Amniotic epithelial cell (primary cell): ENCODE measurements at regions not wholly inside any gene's neighbourhood (a gene's known extent, or its start where the extent isn't known, plus 50 kb on each side); places are given as distances from the start of the nearest gene placed in this dataset.
A peak's percentile ranks its signal among the peaks of the same experiment; 100 is the strongest.

Experiments used
- DNase-seq: peaks from one replicate; pipeline ENCODE4 v3.0.0-alpha.2; 2010; ENCODE audit warnings: low read depth

DNA sequence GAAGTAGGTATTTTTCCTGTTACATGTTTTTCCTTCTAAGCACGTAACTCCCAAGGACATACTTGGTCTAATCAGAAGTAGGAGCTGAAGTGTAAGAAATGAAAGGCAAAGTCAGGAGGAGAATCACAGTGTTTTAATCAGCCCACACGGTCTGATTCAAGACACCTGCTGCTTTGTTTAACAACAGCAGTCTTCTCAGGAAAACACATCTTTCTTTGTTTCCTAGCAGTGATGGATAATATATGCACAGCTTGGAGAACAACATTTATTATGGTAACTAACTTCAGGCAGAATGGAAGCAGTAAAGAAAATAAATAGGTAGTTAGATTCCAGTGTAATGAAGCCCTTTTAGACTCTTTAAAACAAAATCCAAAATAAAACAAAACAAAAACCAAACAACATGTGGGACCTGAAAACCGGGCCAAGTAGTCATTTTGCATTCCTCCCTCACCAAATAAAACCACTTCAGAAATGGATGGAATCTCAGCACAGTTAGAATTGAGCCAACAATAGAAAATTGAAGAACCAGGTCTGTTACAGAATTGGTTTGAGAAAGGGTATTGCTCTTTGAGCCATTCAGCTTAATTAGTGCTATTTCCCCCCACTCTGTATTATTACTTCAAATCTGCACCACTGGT lies 61.1 kb upstream of the UGP2 start:
- no peak for DNase-seq

DNA sequence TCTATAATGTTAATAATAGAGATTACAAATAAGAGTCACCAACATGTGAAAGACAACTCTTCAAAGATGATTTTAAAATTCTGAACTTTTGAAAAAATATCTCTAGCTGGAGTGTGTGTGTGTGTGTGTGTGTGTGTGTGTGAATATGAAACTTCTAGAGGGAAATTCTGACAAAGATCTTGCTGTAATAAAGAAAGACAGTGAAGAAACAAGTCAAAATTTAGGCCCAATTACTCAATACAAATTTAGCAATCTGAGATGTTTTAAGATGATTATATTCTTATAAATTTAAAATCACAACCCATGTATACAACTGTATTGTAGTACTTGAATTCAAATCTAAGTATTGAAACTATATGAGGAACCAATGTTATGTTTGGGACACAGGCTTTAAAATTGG lies 57.2 kb upstream of the UGP2 start:
- no peak for DNase-seq

DNA sequence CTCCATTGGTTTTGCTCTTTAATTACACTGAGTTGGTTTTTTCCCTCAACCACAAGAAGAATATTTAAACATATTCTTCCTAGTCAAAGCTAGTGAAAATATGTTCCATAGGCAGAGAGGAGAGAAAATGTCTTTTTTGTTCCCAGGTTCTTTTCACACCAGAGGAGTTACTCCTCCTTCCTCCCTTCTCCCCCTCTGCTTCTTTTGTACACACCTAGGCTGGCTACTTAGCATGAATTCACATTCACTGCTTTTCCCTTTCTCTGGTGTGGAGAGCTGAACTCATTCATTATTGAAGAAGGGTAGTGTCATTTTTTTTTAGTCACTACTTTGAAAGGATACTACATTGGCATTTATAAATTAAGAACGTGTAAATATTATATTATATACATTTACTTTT lies 56.6 kb upstream of the UGP2 start:
- no peak for DNase-seq

DNA sequence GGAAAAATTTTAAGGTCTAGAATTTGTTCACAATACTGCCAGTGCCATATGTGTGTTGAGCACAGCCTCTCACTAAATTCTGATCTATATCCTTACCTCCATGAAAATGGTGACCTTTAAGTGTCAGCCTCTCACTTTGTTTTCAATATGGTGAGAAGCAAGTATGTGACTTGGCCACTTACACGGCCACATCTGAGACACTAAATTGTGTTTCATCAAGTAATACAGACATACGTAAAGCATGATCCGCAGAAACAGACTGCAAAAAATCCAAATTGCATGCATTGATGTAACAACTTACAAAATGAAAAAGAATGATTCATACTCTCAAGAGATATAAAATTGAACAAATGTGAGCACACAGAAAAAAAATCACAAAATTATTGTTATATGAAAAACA lies 55.2 kb upstream of the UGP2 start:
- no peak for DNase-seq

DNA sequence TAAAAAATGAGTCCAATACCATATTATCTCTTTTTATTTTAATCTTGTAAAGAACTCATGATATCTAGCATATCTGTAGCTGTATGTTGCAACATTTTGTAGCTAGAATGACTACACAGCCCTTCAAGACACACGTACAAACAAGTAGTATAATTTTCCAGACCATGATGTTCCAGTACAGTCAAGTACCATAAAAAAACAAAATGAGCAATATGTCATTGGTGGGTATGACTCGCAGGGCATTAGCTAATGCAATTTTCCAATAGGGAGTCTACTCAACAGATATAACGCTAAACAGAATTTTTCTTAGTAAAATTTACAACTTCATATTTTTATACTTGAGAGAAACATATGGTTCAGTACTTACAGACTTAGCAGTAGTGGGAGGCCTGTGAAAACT lies 53.6 kb upstream of the UGP2 start:
- DNase-seq = peak; percentile 95

DNA sequence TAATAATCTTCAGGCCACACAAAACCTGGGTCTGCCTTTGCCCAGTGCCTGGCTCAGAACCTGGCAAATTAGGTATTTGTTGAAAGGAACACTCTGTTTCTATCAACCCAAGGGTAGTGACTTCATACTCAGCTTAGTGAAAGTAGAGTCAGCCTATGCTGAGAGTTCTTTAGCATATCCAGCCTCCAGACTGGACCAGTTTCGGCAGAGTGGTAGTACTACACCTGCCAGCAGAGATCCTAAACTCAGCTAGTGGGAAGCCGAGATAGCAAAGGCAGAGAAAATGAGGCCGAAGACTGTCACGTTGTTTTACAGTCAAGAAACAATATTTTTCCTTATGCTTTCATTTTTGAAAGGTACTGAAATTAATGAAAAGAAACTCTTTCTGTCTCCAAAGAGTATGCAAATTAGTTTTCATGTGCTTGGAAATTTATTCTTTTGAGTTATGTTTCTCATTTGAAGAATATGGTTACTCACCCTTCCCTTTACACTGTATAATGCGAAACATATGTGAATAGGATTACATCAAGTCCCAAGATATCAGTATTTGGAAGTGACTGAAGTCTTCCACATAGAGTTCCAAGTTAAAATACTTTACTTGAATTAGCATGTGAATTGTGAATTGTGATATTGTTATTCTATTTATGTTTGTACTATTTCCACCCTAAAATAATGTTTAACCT lies 52.2 kb upstream of the UGP2 start:
- no peak for DNase-seq

DNA sequence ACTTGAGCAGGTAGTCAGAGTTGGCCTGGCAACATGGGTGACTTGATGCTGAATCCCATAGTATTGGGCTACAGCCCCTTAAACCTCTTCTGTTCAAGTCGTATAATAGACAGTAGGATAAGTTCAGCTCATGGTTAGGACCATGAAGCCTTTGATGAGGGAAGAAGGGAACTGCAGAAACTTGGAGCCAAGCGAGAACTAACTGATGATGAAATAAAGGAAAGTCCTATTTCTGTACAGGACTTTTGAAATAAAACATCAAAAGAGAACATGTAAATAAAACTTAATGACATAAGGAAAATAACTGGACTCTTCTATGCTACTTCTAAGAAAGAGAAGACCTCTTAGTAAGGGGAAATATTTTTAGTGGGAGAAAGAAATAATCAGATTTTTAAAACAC lies 51.2 kb upstream of the UGP2 start:
- peak; percentile 43 for DNase-seq

DNA sequence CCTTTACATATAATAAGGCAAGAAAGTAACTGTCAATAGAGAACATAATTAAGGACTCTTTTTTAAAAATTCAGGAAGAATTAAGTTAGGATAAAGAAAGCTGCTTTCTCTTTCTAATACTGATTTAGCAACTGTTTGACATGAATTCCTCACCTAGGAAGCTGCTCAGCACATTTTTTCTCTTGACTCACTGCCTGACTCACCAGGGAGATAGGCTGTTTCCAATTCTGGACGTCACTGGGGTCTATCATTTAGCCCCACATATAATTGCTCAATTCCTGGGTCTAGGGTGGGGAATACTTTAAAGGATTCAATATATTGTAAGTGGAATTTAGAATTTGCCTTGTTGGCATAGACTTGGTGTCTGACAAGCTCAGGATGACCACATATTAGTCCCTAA lies 50.8 kb upstream of the UGP2 start:
- peak; percentile 85 for DNase-seq

DNA sequence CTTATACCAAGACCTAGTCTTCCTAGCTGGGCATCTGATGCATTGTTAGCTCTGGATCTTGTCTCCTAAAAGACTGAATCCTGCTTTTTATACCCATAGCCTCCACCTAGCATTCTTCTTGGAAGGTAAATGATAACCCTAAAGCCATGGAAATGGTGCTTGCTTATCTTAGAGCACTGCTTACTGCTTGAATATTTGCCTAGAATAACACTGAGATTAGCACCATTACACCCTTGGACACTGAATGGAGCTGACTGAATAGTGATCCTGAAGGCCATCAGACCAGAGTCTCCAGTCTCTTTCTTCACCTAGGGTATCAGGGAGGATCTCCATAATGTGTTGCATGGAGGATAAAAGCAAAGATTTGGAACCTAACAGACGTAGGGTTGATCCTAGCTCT lies 50.3 kb upstream of the UGP2 start:
- DNase-seq = no peak
